Colonic mucosa (tissue), 4 donors: ENCODE measurements at regions not wholly inside any gene's neighbourhood (a gene's known extent, or its start where the extent isn't known, plus 50 kb on each side); places are given as distances from the start of the nearest gene placed in this dataset.

ENCODE experiments used
- DNase-seq: peaks from one replicate; pipeline ENCODE4 v3.0.0-alpha.2; 2020
- H3K27ac ChIP-seq: fragments of 200-600 bp; one replicate; pipeline ENCODE4 v1.8.0; 2021
- H3K27me3 ChIP-seq: fragments of 200-600 bp; one replicate; pipeline ENCODE4 v1.8.0; 2021
- H3K36me3 ChIP-seq: fragments of 200-600 bp; one replicate; pipeline ENCODE4 v1.8.0; 2021
- H3K4me1 ChIP-seq: fragments of 200-600 bp; one replicate; pipeline ENCODE4 v1.8.0; 2021; ENCODE audit warnings: mild to moderate bottlenecking
- H3K4me3 ChIP-seq: fragments of 200-600 bp; one replicate; pipeline ENCODE4 v1.8.0; 2021
- H3K9ac ChIP-seq, 2 donors: one replicate each; pipeline ENCODE4 v1.7.0; 2013; ENCODE audit warnings: control low read depth in 2 of 2, low read depth in 2 of 2, low read length in 2 of 2
- H3K9me3 ChIP-seq: fragments of 200-600 bp; one replicate; pipeline ENCODE4 v1.8.0; 2021
- CTCF ChIP-seq: fragments of 200-600 bp; IDR thresholded peaks from one replicate; pipeline ENCODE4 v1.8.0; 2022; ENCODE audit warnings: antibody characterized with exemption, mild to moderate bottlenecking
- intact Hi-C: fragments of 100-400 bp; cut with DNase I; formaldehyde crosslinking; loops from one replicate; pipeline ENCODE4 v1.14.1; 2022
- donor health status: healthy.
- donor health status: DM: no; HTN: no; CAD: no.
- donor health status: DM: no; HTN: no; CAD: no.

DNA sequence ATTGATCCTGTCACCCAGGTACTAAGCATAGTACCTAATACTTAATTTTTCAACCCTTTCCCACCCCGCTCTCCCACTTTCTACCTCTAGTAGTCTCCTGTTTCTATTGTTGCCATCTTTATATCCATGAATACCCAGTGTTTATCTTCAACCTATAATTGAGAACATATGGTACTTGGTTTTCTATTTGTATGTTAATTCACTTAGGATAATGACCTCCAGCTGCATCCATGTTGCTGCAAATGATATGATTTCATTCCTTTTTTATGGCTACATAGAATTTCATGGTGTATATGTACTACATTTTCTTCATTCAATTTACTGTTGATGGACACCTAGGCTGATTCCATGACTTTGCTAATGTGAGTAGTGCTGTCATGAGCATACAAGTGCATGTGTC lies 547.3 kb upstream of the NOVA1 start:
- H3K9me3 ChIP-seq = no peaks in the 10 kb centered on the region
- no peak overlapping the region for H3K9ac ChIP-seq
- no peak for DNase-seq
- H3K4me3 ChIP-seq = no peak overlapping the region
- H3K27ac ChIP-seq = no peak overlapping the region
- H3K4me1 ChIP-seq = no peaks in the 10 kb centered on the region
- H3K36me3 ChIP-seq = no peaks in the 10 kb centered on the region
- intact Hi-C loops = no loop called here
- no peak for TF ChIP-seq CTCF
- no peaks in the 10 kb centered on the region for H3K27me3 ChIP-seq

DNA sequence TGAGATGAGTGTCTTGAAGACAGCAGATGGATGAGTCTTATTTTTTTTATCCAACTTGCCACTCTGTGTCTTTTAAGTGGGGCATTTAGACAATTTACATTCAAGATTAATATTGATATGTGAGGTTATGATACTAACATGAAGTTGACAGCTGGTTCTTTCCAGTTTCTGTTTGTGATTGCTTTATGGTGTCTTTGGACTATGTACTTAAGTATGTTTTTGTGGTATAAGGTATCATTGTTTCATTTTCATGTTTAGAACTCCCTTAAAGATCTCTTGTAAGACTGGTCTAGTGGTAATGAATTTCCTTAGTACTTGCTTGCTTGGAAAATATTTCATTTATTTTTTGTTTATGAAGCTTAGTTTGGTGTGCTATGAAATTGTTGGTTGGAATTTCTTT lies 550.3 kb upstream of the NOVA1 start:
- Histone ChIP-seq H3K9me3 (no peaks in the 10 kb centered on the region), H3K4me3 (no peak overlapping the region), H3K36me3 (no peaks in the 10 kb centered on the region), H3K4me1 (no peaks in the 10 kb centered on the region), H3K27ac (no peak overlapping the region), H3K27me3 (no peaks in the 10 kb centered on the region), H3K9ac (no peak overlapping the region)
- no peak for TF ChIP-seq CTCF
- intact Hi-C loops = no loop called here
- no peak for DNase-seq

DNA sequence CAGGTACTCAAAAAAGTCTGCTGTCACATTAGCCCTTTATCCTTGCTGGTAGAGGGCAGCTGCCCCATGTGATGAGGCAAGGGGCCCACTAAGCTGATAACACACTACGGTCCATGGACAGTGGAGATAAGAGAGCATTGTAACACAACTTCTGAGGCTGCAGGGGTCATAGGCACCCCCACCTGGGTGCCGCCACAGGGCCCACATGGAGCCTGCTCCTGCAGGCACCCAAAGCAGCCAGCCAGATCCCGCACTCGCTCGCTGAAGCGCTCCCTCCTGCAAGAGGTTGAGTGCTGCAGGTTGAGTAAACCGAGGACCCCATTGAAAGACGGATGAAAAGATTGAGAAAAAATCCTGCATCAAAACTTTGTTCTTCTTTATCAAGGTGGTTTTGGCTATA lies 566.3 kb upstream of the NOVA1 start:
- no peak for DNase-seq
- Histone ChIP-seq H3K27me3 (no peaks in the 10 kb centered on the region), H3K9ac (no peak overlapping the region), H3K9me3 (no peaks in the 10 kb centered on the region), H3K4me1 (no peaks in the 10 kb centered on the region), H3K27ac (no peak overlapping the region), H3K36me3 (no peaks in the 10 kb centered on the region), H3K4me3 (no peak overlapping the region)
- intact Hi-C loops = no loop called here
- TF ChIP-seq CTCF = no peak

DNA sequence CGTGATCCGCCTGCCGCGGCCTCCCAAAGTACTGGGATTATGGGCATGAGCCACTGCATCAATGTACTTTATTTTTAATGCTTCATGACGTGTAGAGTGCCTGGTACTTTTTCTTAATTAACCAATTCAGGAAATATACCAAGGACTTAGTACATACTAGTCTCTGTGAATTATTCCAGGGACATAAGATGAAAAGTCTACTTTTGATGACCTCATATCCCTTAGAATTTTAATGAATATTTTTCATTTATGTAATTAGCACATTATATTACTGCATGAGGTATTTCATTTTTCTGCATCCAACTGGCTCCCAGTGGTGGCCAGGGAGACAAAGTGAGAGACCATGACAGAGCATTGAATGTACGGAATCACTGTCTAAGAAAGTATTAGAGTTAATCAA lies 577.7 kb upstream of the NOVA1 start:
- Histone ChIP-seq H3K4me3 (no peak overlapping the region), H3K27ac (no peak overlapping the region), H3K27me3 (no peaks in the 10 kb centered on the region), H3K9ac (no peak overlapping the region), H3K9me3 (no peaks in the 10 kb centered on the region), H3K36me3 (no peaks in the 10 kb centered on the region), H3K4me1 (no peaks in the 10 kb centered on the region)
- intact Hi-C loops = no loop called here
- DNase-seq = no peak
- no peak for TF ChIP-seq CTCF

DNA sequence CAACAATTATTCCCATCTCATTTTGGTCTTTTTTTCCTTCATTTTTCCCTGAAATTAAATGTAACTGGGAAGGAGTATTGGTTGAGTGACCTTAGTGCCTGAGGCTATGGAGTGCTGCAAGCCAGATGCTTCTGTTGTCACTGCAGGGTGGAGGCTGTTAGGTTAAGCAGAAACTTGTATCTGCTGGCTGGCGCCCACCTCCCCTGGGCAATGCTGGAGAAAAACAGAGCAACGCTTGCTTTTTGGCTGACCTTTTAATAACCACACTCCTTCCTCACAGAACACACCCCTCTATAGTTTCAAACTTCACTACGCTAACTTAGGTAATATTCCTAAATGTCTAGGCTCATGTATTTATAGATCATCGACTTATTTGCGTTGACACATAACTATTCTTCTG lies 583.5 kb upstream of the NOVA1 start:
- no peak for TF ChIP-seq CTCF
- Histone ChIP-seq H3K9me3 (no peaks in the 10 kb centered on the region), H3K9ac (no peak overlapping the region), H3K27me3 (no peaks in the 10 kb centered on the region), H3K4me1 (no peaks in the 10 kb centered on the region), H3K4me3 (no peak overlapping the region), H3K36me3 (no peaks in the 10 kb centered on the region), H3K27ac (no peak overlapping the region)
- no peak for DNase-seq
- intact Hi-C loops = no loop called here

- H3K27ac ChIP-seq = no peak overlapping the region
- no peak for TF ChIP-seq CTCF
- intact Hi-C loops = no loop called here
Measured at GRCh38 chr14:27184427-27184826, 586.6 kb upstream of the NOVA1 start.

More at GRCh38 chr14:27184427-27184826, 586.6 kb upstream of the NOVA1 start:
- no peak overlapping the region for H3K9ac ChIP-seq
- no peak for DNase-seq
- no peak overlapping the region for H3K4me3 ChIP-seq
- no peaks in the 10 kb centered on the region for H3K4me1 ChIP-seq
- H3K9me3 ChIP-seq = no peaks in the 10 kb centered on the region
- H3K27me3 ChIP-seq = no peaks in the 10 kb centered on the region
- no peaks in the 10 kb centered on the region for H3K36me3 ChIP-seq
